Naive thymus-derived CD4-positive, alpha-beta T cell (primary cell): ENCODE measurements at regions not wholly inside any gene's neighbourhood (a gene's known extent, or its start where the extent isn't known, plus 50 kb on each side); places are given as distances from the start of the nearest gene placed in this dataset.
"Not testable (repeated sequence)": the region's sequence is repeated elsewhere in the genome, so short reads cannot be mapped to it uniquely, and the experiment has no call there.

Source experiments
- ATAC-seq: fragments of 150-1000 bp; cut with Tn5 transposase; 2 replicates; pipeline ENCODE4 v1.10.0; 2021; ENCODE audit warnings: mild to moderate bottlenecking, moderate library complexity
- CTCF ChIA-PET: fragments of 350-600 bp; sonication (Branson Sonifier 250); formaldehyde crosslinking; loops from one replicate; lab custom pipeline; 2021; ENCODE audit warnings: antibody characterized with exemption; lab: Charles Lee
- POLR2A ChIA-PET: fragments of 350-600 bp; sonication (Branson Sonifier 250); formaldehyde crosslinking; loops from one replicate; lab custom pipeline; 2021; ENCODE audit warnings: antibody characterized with exemption, inconsistent platforms; lab: Charles Lee
- DNase-seq, 9 donors: peaks; one replicate each; pipeline versions ENCODE4 v3.0.0 to v3.0.0-alpha.2; 2020 to 2022; ENCODE audit warnings: mixed read lengths in 1 of 9
- H3K27ac ChIP-seq: one replicate; pipeline ENCODE4 v1.7.0; 2013; ENCODE audit warnings: mild to moderate bottlenecking, low read depth, low read length, moderate library complexity
- H3K27me3 ChIP-seq, 2 donors: one replicate each; pipeline ENCODE4 v1.7.0; 2013; ENCODE audit warnings: low read length in 2 of 2, mild to moderate bottlenecking in 2 of 2, moderate library complexity in 2 of 2; ENCODE audit not compliant: control insufficient read depth in 2 of 2, insufficient read depth in 2 of 2
- H3K36me3 ChIP-seq, 3 experiments: 1 replicate in 2 of 3; 2 replicates in 1 of 3; pipeline ENCODE4 v1.7.0; 2013; ENCODE audit warnings: low read length in 3 of 3, mild to moderate bottlenecking in 3 of 3, moderate library complexity in 1 of 3; ENCODE audit not compliant: insufficient read depth in 3 of 3, control insufficient read depth in 2 of 3
- H3K4me1 ChIP-seq, 2 donors: one replicate each; pipeline ENCODE4 v1.7.0; 2013; ENCODE audit warnings: low read length in 2 of 2, mild to moderate bottlenecking in 2 of 2, moderate library complexity in 1 of 2; ENCODE audit not compliant: control insufficient read depth in 2 of 2, insufficient read depth in 2 of 2
- H3K4me3 ChIP-seq: 2 replicates; pipeline ENCODE4 v1.7.0; 2013; ENCODE audit warnings: mild to moderate bottlenecking, low read length
- H3K9me3 ChIP-seq, 3 experiments: 1 replicate in 2 of 3; 2 replicates in 1 of 3; pipeline ENCODE4 v1.7.0; 2013; ENCODE audit warnings: low read length in 3 of 3; ENCODE audit not compliant: control insufficient read depth in 2 of 3
- H3K27ac Mint-ChIP-seq, 9 donors: one replicate each; pipeline ENCODE4 v1.8.0; 2020 to 2022; ENCODE audit warnings: mixed read lengths in 9 of 9, mild to moderate bottlenecking in 8 of 9, moderate library complexity in 5 of 9, inconsistent platforms in 2 of 9
- H3K27me3 Mint-ChIP-seq, 5 donors: one replicate each; pipeline ENCODE4 v1.8.0; 2021 to 2022; ENCODE audit warnings: mixed read lengths in 5 of 5, mild to moderate bottlenecking in 1 of 5
- H3K36me3 Mint-ChIP-seq, 5 donors: one replicate each; pipeline ENCODE4 v1.8.0; 2020 to 2022; ENCODE audit warnings: mixed read lengths in 5 of 5, mild to moderate bottlenecking in 3 of 5, inconsistent platforms in 1 of 5
- H3K4me1 Mint-ChIP-seq, 7 donors: one replicate each; pipeline ENCODE4 v1.8.0; 2020 to 2022; ENCODE audit warnings: mixed read lengths in 7 of 7, mild to moderate bottlenecking in 3 of 7, inconsistent platforms in 1 of 7
- H3K4me3 Mint-ChIP-seq, 10 donors: one replicate each; pipeline ENCODE4 v1.8.0; 2020 to 2022; ENCODE audit warnings: mild to moderate bottlenecking in 10 of 10, mixed read lengths in 10 of 10, moderate library complexity in 6 of 10, inconsistent platforms in 2 of 10
- H3K9me3 Mint-ChIP-seq, 11 donors: one replicate each; pipeline ENCODE4 v1.8.0; 2020 to 2022; ENCODE audit warnings: mixed read lengths in 11 of 11, mild to moderate bottlenecking in 4 of 11, inconsistent platforms in 1 of 11, moderate library complexity in 1 of 11
- intact Hi-C, 2 donors: fragments of 100-400 bp; cut with micrococcal nuclease; formaldehyde crosslinking; loops; one replicate each; pipeline ENCODE4 v1.15.1; 2023

GRCh38 chr11:44391004-44391403, 81.1 kb upstream of the ALX4 start:
- Mint-ChIP-seq H3K27me3 (peaks cover 30 to 43% (median 33%) of the 10 kb centered on the region in 5 donors), H3K9me3 (peaks cover 0 to 34% (median 11%) of the 10 kb centered on the region in 11 donors)
- intact Hi-C loops, H3K27me3 ChIP-seq, H3K4me3 Mint-ChIP-seq, H3K27ac Mint-ChIP-seq, H3K36me3 ChIP-seq, H3K4me1 ChIP-seq, DNase-seq, H3K27ac ChIP-seq, H3K4me3 ChIP-seq, CTCF ChIA-PET, H3K9me3 ChIP-seq, H3K4me1 Mint-ChIP-seq, POLR2A ChIA-PET, H3K36me3 Mint-ChIP-seq, ATAC-seq: not testable (repeated sequence)

- DNase-seq, H3K36me3 Mint-ChIP-seq, H3K36me3 ChIP-seq, H3K4me3 ChIP-seq, H3K4me1 ChIP-seq, H3K4me1 Mint-ChIP-seq, H3K9me3 ChIP-seq, H3K4me3 Mint-ChIP-seq, H3K27ac Mint-ChIP-seq, POLR2A ChIA-PET, intact Hi-C loops, H3K27me3 ChIP-seq, ATAC-seq, H3K27ac ChIP-seq, CTCF ChIA-PET: not testable (repeated sequence)
- Mint-ChIP-seq H3K9me3 (peaks cover 0 to 21% (median 7%) of the 10 kb centered on the region in 11 donors), H3K27me3 (peaks cover 19 to 35% (median 28%) of the 10 kb centered on the region in 5 donors)
Measured at GRCh38 chr11:44396746-44397145, 86.8 kb upstream of the ALX4 start.

GRCh38 chr11:44397586-44398178, 87.7 kb upstream of the ALX4 start:
- Histone ChIP-seq H3K27me3 (no peaks in the 10 kb centered on the region), H3K4me1 (no peaks in the 10 kb centered on the region), H3K9me3 (no peaks in the 10 kb centered on the region), H3K4me3 (no peak overlapping the region), H3K27ac (no peak overlapping the region), H3K36me3 (no peaks in the 10 kb centered on the region)
- H3K4me1 Mint-ChIP-seq = peaks cover 0 to 4% (median 0%) of the 10 kb centered on the region in 7 donors
- H3K36me3 Mint-ChIP-seq = peaks cover 0 to 7% (median 0%) of the 10 kb centered on the region in 5 donors
- H3K27ac Mint-ChIP-seq = no peak overlapping the region
- ATAC-seq = no peak
- peaks cover 0 to 20% (median 7%) of the 10 kb centered on the region in 11 donors for H3K9me3 Mint-ChIP-seq
- DNase-seq = no peak
- intact Hi-C loops = no loop called here
- ChIA-PET POLR2A (no interaction called here), CTCF (no interaction called here)
- no peak overlapping the region for H3K4me3 Mint-ChIP-seq
- H3K27me3 Mint-ChIP-seq = peaks cover 19 to 38% (median 29%) of the 10 kb centered on the region in 5 donors

- H3K27me3 Mint-ChIP-seq = peaks cover 19 to 43% (median 31%) of the 10 kb centered on the region in 5 donors
- CTCF ChIA-PET = no interaction called here
Measured at GRCh38 chr11:44398266-44399030, 88.5 kb upstream of the ALX4 start.

GRCh38 chr11:44399968-44400367, 90.0 kb upstream of the ALX4 start:
- Mint-ChIP-seq H3K4me1 (peaks cover 0 to 4% (median 0%) of the 10 kb centered on the region in 7 donors), H3K4me3 (no peak overlapping the region), H3K9me3 (peaks cover 0 to 8% (median 4%) of the 10 kb centered on the region in 11 donors), H3K27ac (no peak overlapping the region), H3K36me3 (peaks cover 0 to 3% (median 0%) of the 10 kb centered on the region in 5 donors), H3K27me3 (peaks cover 8 to 34% (median 21%) of the 10 kb centered on the region in 5 donors)
- no peak for ATAC-seq
- H3K27me3 ChIP-seq = no peaks in the 10 kb centered on the region
- no peak for DNase-seq
- H3K4me1 ChIP-seq = no peaks in the 10 kb centered on the region
- H3K9me3 ChIP-seq = no peaks in the 10 kb centered on the region
- POLR2A ChIA-PET = no interaction called here
- intact Hi-C loops = no loop called here
- H3K36me3 ChIP-seq = no peaks in the 10 kb centered on the region
- CTCF ChIA-PET = no interaction called here
- H3K4me3 ChIP-seq = no peak overlapping the region
- no peak overlapping the region for H3K27ac ChIP-seq

More at GRCh38 chr11:44398266-44399030, 88.5 kb upstream of the ALX4 start:
- Mint-ChIP-seq H3K9me3 (peaks cover 0 to 20% (median 7%) of the 10 kb centered on the region in 11 donors), H3K27ac (no peak overlapping the region), H3K4me1 (peaks cover 0 to 4% (median 0%) of the 10 kb centered on the region in 7 donors), H3K4me3 (no peak overlapping the region), H3K36me3 (peaks cover 0 to 7% (median 0%) of the 10 kb centered on the region in 5 donors)
- no peak for DNase-seq
- Histone ChIP-seq H3K4me3 (no peak overlapping the region), H3K4me1 (no peaks in the 10 kb centered on the region), H3K36me3 (no peaks in the 10 kb centered on the region), H3K27ac (no peak overlapping the region), H3K27me3 (no peaks in the 10 kb centered on the region), H3K9me3 (no peaks in the 10 kb centered on the region)
- no peak for ATAC-seq
- POLR2A ChIA-PET = no interaction called here
- intact Hi-C loops = no loop called here

GRCh38 chr11:44400431-44400830, 90.5 kb upstream of the ALX4 start:
- H3K4me1 ChIP-seq = no peaks in the 10 kb centered on the region
- intact Hi-C loops = no loop called here
- DNase-seq (no peak), ATAC-seq (no peak)
- Mint-ChIP-seq H3K27me3 (peaks cover 6 to 37% (median 26%) of the 10 kb centered on the region in 5 donors), H3K9me3 (peaks cover 0 to 8% (median 4%) of the 10 kb centered on the region in 11 donors), H3K4me1 (peaks cover 0 to 4% (median 0%) of the 10 kb centered on the region in 7 donors), H3K27ac (no peak overlapping the region), H3K36me3 (peaks cover 0 to 3% (median 0%) of the 10 kb centered on the region in 5 donors), H3K4me3 (no peak overlapping the region)
- H3K4me3 ChIP-seq = no peak overlapping the region
- H3K9me3 ChIP-seq = no peaks in the 10 kb centered on the region
- H3K36me3 ChIP-seq = no peaks in the 10 kb centered on the region
- no peaks in the 10 kb centered on the region for H3K27me3 ChIP-seq
- ChIA-PET CTCF (no interaction called here), POLR2A (no interaction called here)
- no peak overlapping the region for H3K27ac ChIP-seq
